ENCODE measurements at regions not wholly inside any gene's neighbourhood (a gene's known extent, or its start where the extent isn't known, plus 50 kb on each side); places are given as distances from the start of the nearest gene placed in this dataset.

DNA sequence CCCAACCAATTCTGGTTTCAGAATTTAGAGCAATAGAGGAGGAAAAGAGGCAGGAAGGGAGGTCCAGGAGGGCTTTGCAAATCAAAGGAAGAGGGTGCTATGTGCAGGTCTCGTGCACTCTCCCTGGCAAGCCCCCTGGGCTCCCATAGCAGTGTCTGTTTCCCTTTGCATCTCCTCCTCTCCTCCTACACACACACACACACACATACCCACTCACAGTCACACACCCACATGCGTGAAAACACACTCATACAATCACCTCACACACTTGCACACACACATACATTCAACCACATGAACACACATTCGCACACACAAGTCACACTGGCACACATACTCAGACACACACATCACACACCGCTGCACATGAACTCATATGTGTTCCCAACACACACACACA, 105.3 kb downstream of the OAT start:
- DNase-seq (ENCODE audit: low read depth): no peak
- TF ChIP-seq, protein P1, sequence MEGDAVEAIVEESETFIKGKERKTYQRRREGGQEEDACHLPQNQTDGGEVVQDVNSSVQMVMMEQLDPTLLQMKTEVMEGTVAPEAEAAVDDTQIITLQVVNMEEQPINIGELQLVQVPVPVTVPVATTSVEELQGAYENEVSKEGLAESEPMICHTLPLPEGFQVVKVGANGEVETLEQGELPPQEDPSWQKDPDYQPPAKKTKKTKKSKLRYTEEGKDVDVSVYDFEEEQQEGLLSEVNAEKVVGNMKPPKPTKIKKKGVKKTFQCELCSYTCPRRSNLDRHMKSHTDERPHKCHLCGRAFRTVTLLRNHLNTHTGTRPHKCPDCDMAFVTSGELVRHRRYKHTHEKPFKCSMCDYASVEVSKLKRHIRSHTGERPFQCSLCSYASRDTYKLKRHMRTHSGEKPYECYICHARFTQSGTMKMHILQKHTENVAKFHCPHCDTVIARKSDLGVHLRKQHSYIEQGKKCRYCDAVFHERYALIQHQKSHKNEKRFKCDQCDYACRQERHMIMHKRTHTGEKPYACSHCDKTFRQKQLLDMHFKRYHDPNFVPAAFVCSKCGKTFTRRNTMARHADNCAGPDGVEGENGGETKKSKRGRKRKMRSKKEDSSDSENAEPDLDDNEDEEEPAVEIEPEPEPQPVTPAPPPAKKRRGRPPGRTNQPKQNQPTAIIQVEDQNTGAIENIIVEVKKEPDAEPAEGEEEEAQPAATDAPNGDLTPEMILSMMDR (conservative IDR thresholded peaks at IDR 0.05; ENCODE audit: low read depth, low read length): no peak
- H3K4me3 ChIP-seq (ENCODE audit: low read depth, low read length): no peak overlapping the region

DNA sequence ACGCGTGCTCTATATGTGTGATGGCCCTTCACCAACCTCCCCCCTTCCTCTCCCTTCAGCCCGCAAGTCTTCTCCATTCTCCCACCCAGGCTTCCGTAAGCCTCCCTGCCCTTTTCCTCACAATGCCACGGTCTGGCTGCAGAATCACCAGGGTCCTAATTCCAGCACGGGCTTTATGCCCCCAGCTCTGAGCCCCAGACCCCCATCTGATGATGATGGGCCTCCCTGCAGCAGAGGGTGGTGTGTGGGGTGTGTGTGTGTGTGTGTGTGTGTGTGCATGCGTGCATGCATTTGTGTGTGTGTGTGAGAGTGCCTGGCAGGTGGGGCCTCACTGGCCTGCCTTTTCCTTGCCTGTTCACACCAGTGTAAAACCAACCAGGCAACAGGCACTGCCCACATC, 109.9 kb downstream of the OAT start:
- TF ChIP-seq, protein P1 (conservative IDR thresholded peaks at IDR 0.05; ENCODE audit: low read depth, low read length): no peak
- no peak for DNase-seq (ENCODE audit: low read depth)
- no peak overlapping the region for H3K4me3 ChIP-seq (ENCODE audit: low read depth, low read length)

DNA sequence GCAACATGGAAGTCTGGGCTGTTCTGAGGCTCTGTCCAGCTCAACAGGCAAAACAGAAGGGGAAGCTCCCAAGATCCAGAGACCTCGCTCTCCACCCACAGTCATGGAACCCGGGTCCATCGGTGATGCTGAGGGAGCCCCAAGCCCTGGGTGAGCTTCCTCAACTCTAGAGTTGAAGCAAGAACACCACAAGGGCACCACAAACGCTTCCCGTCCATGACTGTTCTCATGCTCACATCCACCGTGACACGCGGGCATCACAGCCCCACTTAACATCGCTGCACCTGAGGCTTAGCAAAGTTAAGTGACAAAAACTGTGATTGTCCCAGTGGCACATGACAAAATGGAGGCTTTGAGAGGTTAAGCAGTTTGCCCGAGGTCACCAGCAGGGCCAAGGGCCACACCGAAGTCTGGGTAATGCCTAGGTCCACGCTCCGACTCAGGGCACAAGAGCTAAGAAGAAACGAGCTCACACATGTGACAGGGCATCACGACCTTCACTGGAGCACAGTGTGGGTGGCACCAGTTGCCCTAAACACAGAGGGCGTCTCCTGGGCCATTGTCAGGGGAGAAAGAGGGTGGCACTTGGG, 110.6 kb downstream of the OAT start:
- TF ChIP-seq, protein P1 (conservative IDR thresholded peaks at IDR 0.05; ENCODE audit: low read depth, low read length): no peak
- DNase-seq (ENCODE audit: low read depth): no peak
- H3K4me3 ChIP-seq (ENCODE audit: low read depth, low read length): no peak overlapping the region

DNA sequence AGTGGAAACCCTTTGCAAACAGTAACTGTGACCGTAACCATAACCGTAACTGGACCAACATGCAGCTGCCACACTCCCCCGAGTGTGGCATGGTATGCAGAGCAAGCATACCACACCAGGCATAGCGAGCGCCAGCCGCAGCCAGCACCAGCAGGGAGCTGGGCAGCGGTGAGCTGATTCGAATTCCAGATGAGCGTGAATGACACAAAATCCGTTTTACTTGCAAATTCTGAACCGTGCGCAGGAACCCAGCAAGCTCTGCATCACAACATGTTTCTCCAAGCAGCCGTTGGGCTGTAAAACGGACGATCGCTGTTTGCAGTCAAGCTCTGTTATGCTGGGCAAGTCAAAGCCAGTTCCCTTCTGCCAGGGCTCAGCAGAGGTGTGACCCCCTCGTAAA, 111.1 kb downstream of the OAT start:
- H3K4me3 ChIP-seq (ENCODE audit: low read depth, low read length): no peak overlapping the region
- TF ChIP-seq, protein P1 (conservative IDR thresholded peaks at IDR 0.05; ENCODE audit: low read depth, low read length): no peak
- no peak for DNase-seq (ENCODE audit: low read depth)

DNA sequence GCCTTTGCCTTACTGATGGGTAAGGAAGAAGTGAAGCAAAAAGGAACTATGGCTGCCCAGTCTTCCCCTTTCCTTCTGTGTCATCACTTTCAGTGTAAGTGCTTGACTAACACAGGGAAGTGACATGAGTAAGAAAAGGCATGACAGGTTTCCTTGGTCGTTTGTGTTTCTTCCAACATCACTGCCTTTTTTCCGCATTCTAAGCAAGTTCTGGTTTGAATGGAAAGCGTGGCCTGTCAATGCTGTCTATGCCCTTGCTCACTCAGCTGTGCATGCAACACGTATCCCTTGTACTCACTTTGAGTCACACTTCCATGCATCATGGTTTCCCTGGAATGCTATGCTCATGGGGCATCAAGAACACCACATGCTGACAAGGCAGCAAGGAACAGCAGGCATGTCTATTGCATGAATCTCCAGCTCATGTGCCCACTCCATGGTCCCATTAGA, 111.8 kb downstream of the OAT start:
- TF ChIP-seq, protein P1 (conservative IDR thresholded peaks at IDR 0.05; ENCODE audit: low read depth, low read length): no peak
- DNase-seq (ENCODE audit: low read depth): no peak

DNA sequence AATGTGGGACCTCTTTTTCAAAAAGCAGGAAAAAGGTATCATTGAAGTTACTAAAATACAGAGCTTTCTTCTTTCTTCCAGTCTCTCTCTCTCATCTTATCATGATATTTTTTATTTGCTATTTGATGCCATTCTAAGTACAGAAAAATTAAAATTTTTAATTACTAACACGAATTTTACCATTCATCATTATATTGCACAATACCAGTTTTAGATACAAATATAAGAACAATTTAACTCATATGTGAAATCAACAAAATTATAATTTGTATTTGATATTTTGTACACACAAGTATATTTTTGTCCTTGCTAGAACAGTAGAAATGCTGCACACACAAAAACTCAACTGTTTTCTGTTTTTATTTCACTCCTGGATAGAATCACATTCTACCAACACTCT, 112.2 kb downstream of the OAT start:
- H3K4me3 ChIP-seq (ENCODE audit: low read depth, low read length): no peak overlapping the region
- TF ChIP-seq, protein P1 (conservative IDR thresholded peaks at IDR 0.05; ENCODE audit: low read depth, low read length): no peak
- no peak for DNase-seq (ENCODE audit: low read depth)

More for the DNA sequence above, 111.8 kb downstream of the OAT start:
- no peak overlapping the region for H3K4me3 ChIP-seq (ENCODE audit: low read depth, low read length)

DNA sequence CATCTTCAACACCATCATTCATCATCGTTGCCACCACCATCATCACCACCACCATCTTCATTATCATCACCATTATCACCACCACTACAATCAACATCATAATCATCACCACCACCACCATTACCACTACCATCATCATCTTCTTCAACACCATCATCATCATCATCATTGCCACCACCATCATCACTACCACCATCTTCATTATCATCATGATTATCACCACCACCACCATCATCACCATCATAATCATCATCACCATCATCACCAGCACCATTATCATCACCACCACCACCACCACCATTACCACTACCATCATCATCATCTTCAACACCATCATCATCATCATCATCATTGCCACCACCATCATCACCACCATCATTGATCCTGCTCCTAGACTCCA, 112.7 kb downstream of the OAT start:
- H3K4me3 ChIP-seq (ENCODE audit: low read depth, low read length): no peak overlapping the region
- no peak for DNase-seq (ENCODE audit: low read depth)
- TF ChIP-seq, protein P1 (conservative IDR thresholded peaks at IDR 0.05; ENCODE audit: low read depth, low read length): no peak

Measured in choroid plexus epithelial cell (primary cell).